Stimulated activated CD4-positive, alpha-beta T cell treated with anti-CD3 and anti-CD28 coated beads, Interleukin-1b, Interleukin-23, amount 100 ng/mL, for 4 hours (primary cell): ENCODE measurements at regions not wholly inside any gene's neighbourhood (a gene's known extent, or its start where the extent isn't known, plus 50 kb on each side); places are given as distances from the start of the nearest gene placed in this dataset.
A peak's percentile ranks its signal among the peaks of the same experiment; 100 is the strongest.
"Not testable (repeated sequence)": the region's sequence is repeated elsewhere in the genome, so short reads cannot be mapped to it uniquely, and the experiment has no call there.

Source experiments
- DNase-seq, 2 donors: peaks; one replicate each; pipeline ENCODE4 v3.0.0-alpha.2; 2020; ENCODE audit warnings: low read depth in 2 of 2

DNA sequence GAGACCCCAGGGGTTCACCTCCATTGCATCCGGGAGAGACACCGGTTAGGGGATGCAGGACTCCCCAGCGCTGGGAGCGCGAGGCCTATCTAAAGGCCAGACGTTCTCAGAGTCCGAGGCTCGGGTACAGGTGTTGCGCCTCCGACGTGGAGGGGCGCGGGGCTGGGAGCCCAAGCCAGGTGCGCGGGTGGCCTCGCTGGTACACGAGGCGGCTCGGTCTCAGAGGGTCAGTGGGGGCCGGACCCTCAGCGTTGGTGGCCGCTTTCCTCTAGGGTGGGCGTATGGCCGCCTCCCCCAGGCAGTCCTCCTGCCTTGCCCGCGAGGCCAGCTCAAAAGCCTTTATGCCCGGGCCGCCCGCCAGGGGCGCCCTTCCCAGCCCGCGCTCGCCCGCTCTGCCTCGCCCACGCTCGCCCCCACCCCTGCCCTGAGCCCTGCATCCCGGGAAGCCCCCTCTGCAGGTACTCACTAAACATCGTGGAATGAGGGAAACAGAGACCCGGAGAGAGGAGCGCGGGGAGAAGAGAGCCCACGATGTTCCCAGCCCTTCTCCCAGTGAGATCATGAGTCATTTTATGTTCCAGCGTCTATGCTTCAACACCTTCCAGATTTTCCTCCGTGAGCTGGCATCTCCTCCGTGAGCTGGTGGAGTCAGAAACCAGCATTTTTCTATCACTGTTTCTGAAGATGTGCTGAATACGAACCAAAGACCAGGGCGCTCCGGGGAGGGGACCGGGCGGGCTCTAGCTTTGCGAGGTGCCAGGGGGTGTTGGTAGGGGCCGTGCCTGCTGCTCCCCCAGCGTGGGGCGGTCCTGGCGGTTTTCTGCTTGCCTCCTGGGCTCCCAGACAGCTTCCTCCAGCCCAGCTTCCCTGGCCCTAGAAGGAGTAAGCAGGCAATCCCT, 73.8 kb downstream of the DIO3 start:
- no peak for DNase-seq

DNA sequence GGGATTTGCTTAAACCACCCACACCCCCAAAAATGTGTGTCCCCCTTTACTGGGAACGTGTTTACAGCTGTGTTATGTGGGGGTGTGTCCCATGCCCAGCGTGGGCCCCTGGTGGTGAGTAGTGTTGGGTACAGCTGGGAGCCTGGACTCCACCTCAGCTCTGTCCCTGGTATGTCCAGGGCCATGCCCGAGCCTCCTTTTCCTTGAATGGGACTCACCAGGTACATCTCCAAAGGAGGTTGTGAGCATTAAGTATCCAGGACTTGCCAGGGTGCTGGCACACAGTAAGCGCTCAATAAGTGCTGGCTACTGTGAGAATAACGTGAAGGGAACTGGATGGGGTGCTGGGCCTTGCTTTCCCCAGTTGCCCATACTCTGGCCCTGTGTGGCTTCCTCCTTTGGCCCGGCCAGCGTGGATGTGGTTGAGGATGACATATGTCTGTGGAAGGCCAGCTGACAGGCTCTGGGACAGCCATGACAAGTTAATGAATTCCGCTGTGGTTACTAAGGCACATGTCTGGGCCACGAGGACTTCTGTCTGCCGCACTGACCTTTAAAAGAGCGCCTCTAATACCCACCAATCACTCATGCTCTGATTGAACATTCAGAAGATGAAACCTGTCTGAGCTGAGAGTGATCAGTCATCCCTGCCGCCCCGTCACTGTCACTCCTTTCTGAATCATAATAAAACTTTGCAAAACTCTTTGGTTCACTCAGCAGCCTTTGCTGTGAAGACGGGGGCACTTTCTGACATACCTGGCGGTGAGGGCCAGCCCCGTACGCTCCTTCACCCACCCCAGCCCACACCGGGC, 74.7 kb downstream of the DIO3 start:
- DNase-seq, result no peak

DNA sequence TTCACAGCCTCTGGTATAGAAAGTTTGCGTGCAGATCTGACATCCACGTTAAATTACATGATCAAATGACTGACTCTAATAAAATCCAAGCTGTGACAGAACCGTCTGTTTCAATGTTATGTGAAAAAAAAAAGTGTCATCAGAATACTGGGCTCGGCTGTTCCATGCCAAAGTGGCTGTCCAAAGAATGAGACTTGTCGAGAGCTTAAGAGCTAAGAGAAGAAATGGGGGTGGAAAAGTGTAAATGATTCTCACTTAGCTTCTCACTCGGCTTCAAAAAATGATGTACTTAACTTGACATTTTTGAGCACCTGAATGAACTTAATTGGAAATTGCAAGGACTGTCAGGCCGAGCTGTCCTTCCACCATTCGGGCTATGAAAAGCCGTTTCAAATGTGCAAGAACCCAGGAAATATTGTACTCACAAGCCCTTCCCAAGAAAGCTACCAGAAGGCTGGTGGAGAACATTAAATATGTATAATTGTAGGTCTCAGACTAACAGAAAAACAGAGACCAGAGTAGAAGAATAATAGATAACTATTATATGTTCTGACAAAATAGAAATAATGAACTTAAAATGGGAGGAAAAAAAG, 78.0 kb downstream of the DIO3 start:
- DNase-seq, result no peak

DNA sequence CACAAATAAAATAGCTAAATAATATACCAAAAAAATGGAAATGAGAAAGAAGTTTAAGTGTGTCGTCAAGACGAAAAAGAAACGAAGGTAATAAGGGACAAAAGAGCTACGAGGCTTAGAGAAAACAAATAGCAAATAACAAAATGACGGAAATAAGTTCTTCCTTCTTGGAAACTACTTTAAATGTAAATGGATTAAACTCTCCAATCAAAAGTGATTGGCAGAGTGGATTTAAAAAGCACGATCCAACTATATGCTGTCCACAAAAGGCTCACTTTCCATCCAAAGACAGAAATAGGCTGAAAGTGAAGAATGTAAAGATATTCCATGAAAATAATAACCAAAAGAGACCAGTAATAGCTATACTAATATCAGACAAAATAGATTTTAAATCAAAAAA, 82.4 kb downstream of the DIO3 start:
- no peak for DNase-seq

DNA sequence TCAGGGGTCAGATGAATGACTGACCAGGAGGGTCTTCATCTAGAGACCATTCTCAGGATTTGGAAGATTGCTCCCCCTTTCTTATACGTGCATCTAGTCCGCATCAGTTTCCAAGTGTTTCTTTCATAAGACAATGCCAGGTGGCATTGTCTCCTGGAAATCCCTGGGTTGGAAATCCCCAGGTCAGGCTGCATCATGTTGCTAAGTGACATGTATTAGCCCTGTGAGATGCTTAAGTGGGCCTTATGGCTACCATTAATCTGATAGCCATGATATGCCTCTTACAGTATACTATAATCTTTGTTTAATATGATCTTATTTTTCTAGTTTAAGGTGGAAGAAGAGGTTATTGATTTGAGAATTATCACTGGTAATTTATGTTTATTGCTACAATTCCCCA, 92.8 kb downstream of the DIO3 start:
- no peak for DNase-seq

DNA sequence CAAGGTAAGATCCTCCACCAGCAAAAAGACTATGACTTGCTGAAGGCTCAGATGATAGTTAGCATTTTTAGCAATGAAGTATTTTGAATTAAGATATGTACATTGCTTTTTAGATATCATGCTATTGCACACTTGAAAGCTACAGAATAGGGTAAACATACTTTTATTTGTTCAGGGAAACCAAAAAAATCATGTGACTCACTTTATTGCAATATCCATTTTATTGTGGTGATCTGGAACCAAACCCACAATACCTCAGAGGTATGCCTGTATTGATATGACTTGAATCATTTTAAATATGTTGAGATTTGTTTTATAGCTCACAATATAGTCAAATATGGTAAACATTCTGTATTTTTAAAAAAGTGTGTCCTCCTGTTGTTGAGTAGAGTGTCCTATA, 96.1 kb downstream of the DIO3 start:
- no peak for DNase-seq

DNA sequence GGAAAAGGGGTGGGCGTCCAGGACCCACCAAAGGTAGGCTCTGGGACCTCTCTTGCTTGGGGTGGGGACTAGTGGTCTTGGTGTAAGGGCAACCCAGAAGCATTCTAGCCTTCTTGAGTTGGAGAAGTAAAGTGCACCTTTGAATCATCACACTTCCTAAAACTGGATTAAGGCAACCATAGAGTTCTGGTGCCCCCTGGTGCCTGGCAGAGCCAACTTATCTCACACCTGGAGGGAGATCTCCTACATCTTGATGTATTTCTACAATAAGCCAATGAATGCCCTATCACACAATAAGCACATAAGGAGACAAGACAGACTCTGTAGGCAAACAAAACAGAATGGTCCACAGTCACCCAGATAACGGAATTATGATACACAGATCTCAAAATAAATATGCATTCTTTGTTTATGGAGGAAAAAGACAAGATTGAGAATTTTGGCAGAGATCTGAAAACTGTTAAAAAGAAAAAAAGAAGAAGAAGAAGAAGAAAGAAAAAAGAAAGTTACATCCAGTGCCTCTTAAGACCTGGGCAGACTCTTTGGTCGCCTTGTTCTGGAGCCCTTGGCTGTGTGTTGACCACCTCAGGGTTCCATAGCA, 95.9 kb upstream of the PPP2R5C start:
- peak; percentile 8 to 14 for DNase-seq

DNA sequence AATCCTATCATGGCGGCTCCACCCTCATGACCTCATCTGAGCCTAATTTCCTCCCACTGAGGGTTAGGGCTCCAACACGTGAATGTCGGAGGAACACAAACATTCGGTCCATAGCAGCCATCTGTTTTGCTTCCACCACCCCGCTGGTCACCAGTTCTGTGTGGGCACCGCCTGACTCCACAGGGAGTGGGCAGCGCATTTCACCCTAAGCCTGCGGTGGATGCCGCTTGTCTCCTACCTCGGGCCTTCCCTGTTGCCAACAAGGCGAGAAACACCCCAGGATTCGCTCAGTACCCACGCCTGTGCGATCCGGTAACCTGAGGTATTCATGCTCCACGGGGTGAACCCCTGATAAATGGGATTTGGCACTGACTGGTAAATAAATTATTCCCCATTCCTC, 95.2 kb upstream of the PPP2R5C start:
- DNase-seq, result no peak

DNA sequence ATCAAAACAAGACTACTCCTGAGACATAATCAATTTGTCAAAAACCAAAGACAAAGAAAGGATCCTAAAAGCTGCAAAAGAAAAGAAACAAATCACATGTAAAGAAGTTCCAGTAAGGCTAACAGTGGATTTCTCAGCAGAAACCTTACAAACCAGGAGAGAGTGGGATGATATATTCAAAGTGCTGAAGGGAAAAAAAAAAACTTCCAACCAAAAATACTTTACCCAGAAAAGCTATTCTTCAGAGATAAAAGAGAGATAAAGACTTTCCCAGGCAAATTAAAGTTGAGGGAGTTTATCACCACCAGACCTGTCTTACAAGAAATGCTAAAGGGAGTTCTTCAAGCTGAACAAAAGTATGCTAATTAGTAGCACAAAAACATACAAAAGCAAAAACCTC, 91.9 kb upstream of the PPP2R5C start:
- no peak for DNase-seq

DNA sequence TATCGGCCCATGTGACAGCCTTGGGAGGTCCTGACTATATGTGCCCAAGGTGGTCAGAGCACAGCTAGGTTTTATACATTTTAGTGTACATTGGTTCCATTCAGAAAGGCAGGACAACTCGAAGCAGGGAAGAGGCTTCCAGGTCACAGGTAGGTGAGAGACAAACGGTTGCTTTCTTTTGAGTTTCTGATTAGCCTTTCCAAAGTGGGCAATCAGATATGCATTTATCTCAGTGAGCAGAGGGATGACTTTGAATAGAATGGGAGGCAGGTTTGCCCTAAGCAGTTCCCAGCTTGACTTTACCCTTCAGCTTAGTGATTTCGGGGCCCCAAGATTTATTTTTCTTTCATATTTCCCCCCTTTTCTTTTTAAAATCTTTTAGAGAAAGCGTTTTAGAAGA, 87.6 kb upstream of the PPP2R5C start:
- no peak for DNase-seq

DNA sequence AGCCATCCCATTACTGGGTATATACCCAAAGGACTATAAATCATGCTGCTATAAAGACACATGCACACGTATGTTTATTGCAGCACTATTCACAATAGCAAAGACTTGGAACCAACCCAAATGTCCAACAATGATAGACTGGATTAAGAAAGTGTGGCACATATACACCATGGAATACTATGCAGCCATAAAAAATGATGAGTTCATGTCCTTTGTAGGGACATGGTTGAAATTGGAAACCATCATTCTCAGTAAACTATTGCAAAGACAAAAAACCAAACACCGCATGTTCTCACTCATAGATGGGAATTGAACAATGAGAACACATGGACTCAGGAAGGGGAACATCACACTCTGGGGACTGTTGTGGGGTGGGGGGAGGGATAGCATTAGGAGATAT, 85.7 kb upstream of the PPP2R5C start:
- DNase-seq, result not testable (repeated sequence)

DNA sequence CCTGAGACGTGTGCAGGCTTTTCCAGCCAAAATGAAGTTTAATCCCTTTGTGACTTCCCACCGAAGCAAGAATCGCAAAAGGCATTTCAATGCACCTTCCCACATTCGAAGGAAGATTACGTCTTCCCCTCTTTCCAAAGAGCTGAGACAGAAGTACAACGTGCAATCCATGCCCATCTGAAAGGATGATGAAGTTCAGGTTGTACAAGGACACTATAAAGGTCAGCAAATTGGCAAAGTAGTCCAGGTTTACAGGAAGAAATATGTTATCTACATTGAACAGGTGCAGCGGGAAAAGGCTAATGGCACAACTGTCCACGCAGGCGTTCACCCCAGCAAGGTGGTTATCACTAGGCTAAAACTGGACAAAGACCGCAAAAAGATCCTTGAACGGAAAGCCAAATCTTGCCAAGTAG, 83.6 kb upstream of the PPP2R5C start:
- DNase-seq, result not testable (repeated sequence)

DNA sequence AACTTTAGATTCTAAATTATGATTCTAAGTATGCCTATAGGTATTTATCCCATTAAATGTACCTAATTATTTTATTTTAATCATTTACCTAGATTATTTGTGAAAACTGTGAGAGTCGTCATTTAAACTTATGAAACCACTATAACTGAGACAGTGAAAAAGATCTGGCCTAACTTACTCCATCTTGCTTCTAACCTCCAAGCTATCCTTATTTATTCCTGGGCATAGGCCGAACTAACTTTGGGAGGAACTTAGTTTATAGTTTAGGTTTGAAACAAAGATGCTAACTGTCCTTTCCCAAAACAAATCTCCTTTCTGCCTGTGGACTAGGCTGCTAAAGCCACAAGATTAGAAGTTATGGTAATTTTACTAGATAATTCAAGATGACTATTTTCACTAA, 79.7 kb upstream of the PPP2R5C start:
- no peak for DNase-seq

DNA sequence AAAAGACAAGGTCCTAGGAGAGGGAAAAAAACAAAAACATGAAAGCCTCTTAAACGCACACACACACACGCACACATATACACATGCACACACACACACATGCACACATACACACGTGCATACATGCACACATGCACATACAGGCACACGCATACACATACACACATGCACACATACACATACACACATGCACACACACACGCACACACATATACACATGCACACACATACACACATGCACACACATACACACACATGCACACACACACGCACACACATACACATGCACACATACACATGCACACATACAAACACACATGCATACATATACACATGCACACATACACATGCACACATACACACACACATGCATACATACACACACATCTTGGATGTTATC, 78.1 kb upstream of the PPP2R5C start:
- DNase-seq, result no peak

DNA sequence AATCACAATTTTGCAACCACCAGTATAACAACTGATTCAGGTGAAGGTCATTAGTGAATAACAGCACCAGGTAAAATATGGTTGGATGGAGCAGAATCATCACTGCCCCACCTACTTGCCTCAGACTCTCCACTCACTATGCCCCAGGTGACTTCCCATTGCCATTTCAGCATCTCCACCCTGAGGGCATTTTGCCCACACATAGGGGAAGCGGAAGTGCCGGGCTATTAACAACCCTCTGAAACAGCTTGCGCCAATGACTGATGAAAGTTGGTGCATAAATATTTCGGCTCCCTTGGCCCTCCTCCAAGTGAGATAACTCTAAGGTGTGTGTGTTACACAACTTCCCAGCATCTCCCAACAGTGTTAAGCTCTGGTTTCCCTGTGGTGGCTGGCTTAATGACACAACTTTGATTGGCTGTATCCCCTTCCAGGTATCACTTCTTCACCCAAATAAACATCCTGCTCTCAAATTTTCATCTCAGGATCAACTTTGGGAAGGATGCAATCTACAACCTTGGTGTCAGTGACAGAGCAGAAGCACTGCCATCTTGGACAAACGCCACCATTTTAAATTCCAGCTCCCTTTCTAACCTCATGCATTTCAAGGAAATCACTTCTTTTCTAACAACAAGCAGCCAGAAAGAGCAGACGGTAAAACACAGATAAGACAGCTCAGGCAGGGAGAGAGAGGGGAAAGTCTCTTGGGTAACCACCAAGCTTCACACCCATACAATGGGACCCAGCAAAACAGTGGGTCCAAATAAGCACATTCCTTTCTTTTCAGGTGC, 73.6 kb upstream of the PPP2R5C start:
- no peak for DNase-seq

DNA sequence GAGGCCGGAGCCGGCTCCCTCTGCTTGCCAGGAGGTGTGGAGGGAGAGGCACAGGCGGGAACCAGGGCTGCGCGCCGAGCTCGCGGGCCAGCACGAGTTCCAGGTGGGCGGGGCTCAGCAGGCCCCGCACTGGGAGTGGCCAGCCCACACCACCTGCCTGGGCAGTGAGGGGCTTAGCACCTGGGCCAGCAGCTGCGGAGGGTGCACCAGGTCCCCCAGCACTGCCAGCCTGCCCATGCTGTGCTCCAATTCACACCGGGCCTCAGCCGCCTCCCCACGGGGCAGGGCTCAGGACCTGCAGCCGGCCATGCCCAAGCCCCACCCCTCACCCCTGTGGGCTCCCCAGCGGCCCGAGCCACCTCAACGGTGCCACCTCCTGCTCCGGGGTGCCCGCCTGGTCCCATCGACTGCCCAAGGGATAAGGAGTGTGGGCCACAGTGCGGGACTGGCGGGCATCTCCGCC, 72.4 kb upstream of the PPP2R5C start:
- no peak for DNase-seq

DNA sequence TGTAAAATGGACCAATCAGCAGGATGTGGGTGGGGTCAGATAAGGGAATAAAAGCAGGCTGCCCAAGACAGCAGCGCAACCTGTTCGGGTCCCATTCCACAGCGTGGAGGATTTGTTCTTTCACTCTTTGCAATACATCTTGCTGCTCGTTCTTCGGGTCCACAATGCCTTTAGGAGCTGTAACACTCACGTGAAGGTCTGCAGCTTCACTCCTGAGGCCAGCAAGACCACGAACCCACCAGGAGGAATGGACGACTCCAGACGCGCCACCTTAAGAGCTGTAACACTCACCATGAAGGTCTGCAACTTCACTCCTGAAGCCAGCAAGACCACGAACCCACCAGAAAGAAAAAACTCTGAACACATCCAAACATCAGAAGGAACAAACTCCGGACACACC, 71.5 kb upstream of the PPP2R5C start:
- DNase-seq, result not testable (repeated sequence)

DNA sequence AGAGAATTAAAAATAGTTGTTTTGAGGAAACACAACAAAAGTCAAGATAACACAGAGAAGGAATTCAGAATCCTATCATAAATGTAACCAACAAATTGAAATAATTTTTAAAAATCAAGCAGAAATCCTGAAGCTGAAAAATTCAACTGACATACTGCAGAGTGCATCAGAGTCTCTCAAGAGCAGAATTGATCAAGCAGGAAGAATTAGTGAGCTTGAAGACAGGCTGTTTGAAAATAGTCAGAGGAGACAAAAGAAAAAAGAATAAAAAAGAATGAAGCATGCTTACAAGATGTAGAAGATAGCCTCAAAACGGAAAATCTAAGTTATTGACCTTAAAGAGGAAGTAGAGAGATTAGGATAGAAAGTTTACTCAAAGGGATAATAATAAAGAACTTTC, 65.8 kb upstream of the PPP2R5C start:
- no peak for DNase-seq

DNA sequence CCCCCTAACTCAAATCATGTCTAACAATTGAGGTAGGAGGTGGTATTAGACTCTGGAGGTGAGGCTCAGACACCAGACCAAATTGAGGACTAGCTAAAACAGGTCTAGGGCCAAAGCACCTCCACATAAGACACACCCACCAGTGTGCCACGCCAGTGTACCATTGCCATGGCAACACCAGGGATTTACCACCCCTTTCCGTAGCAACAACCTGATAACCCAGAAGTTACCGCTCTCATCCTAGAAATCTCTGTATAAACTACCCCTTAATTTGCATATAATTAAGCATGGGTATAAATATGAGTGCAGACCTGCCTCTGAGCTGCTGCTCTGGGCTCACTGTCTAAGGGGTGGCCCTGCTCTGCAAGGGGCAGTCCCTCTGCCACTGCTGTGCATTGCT, 57.4 kb upstream of the PPP2R5C start:
- no peak for DNase-seq

DNA sequence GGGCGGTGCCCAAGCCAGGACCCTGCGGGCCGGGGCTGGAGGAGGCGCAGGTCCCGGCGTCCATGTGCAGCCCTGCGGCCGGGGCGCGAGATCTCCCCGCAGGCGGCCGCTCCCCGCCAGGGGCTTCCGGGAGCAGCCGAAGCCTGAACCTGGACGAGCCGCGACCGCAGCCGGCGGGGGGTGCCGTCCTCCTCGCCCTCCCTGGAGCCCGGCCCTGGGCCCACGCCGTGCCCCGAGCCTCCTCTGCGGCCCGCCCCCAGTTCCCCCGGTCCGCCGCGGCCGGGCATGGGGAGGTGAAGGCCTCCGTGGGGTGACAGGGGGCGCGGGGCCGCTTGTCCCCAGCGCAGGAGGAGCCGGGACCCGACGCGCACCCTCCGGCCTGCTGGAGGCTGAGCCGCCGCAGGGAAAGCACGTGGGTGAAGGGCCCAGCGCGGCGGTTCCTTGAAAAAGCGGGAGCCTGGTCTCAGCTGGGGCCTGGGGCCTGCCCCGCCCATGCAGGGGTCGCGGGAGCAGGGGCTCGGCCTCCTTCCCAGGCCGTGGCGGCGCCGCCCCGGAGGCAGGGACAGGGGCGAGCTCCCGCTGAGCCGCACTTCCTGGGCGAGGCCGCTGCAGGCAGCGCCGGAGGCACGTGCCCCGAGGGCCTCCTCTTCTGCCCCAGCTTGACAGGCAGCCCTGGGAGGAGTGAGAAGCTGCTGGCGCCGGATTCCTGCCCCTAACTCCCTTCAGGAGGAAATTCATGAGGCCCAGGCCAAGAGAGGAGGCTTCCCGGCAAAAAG, 55.6 kb upstream of the PPP2R5C start:
- peak; percentile 43 to 53 for DNase-seq
